Activated naive CD4-positive, alpha-beta T cell treated with anti-CD3 and anti-CD28 coated beads, Interleukin-2, amount 10 ng/mL, durations not matched to agents 7 days and 5 days (primary cell): ENCODE measurements at regions not wholly inside any gene's neighbourhood (a gene's known extent, or its start where the extent isn't known, plus 50 kb on each side); places are given as distances from the start of the nearest gene placed in this dataset.

ENCODE experiments used
- CTCF ChIA-PET: fragments of 350-600 bp; sonication (Branson Sonifier 250); formaldehyde crosslinking; loops from one replicate; lab custom pipeline; 2021; ENCODE audit warnings: antibody characterized with exemption; lab: Charles Lee
- DNase-seq: peaks from one replicate; pipeline ENCODE4 v3.0.0-alpha.2; 2020
- H3K27ac Mint-ChIP-seq: one replicate; pipeline ENCODE4 v1.8.0; 2021; ENCODE audit warnings: mild to moderate bottlenecking, moderate library complexity, mixed read lengths
- H3K27me3 Mint-ChIP-seq: one replicate; pipeline ENCODE4 v1.8.0; 2021; ENCODE audit warnings: mild to moderate bottlenecking, mixed read lengths
- H3K36me3 Mint-ChIP-seq: one replicate; pipeline ENCODE4 v1.8.0; 2021; ENCODE audit warnings: mixed read lengths
- H3K4me1 Mint-ChIP-seq: one replicate; pipeline ENCODE4 v1.8.0; 2021; ENCODE audit warnings: mixed read lengths
- H3K4me3 Mint-ChIP-seq: one replicate; pipeline ENCODE4 v1.8.0; 2021; ENCODE audit warnings: mild to moderate bottlenecking, moderate library complexity, mixed read lengths
- H3K9me3 Mint-ChIP-seq: one replicate; pipeline ENCODE4 v1.8.0; 2021; ENCODE audit warnings: mixed read lengths

DNA sequence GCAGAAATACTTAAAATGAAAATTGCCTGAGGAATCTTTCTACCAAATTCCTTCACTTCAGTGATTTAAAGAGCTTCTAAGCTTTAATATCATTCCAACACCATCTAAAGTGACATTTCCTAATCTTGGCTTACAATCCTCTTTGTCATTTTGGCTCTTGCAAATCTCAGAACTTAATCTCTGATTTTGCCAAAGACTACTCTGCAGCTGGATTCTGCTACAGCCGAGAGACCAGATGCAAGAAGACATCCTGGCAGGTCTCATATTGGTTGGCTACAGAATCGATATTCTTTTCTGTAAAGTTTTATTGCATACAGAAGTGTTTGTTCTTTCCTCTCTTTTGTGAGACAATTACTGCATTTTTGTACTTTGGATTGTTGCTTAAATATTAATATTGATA, 716.5 kb upstream of the LRATD1 start:
- no peak overlapping the region for H3K27ac Mint-ChIP-seq

DNA sequence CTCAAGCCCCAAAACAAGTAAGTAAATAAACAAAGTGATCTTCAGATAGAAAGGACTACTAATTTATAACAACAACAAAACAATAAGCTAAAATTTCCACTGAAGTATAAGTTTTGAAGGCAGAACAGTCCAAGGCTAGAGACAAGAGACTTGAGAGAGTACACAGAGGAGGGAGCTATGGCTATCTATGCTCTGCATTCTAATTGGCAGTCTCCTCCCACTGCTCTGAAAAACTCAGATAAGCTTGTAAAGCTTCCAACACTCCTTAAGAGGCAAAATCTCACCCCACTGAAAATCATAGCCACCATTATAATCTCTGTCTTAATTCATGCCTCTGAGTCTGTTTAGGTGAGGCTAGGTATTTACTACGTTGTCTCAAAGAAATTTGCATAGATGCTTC, 714.6 kb upstream of the LRATD1 start:
- H3K27ac Mint-ChIP-seq: no peak overlapping the region
- CTCF ChIA-PET: no interaction called here
- DNase-seq: no peak
- no peak overlapping the region for H3K4me3 Mint-ChIP-seq
- no peaks in the 10 kb centered on the region for H3K4me1 Mint-ChIP-seq
- peaks cover 6% of the 10 kb centered on the region for H3K9me3 Mint-ChIP-seq
- no peaks in the 10 kb centered on the region for H3K36me3 Mint-ChIP-seq
- H3K27me3 Mint-ChIP-seq: no peaks in the 10 kb centered on the region

More for the DNA sequence above, 716.5 kb upstream of the LRATD1 start:
- DNase-seq: no peak
- Mint-ChIP-seq H3K27me3 (no peaks in the 10 kb centered on the region), H3K4me1 (no peaks in the 10 kb centered on the region), H3K4me3 (no peak overlapping the region), H3K36me3 (no peaks in the 10 kb centered on the region), H3K9me3 (peaks cover 6% of the 10 kb centered on the region)
- CTCF ChIA-PET: no interaction called here

DNA sequence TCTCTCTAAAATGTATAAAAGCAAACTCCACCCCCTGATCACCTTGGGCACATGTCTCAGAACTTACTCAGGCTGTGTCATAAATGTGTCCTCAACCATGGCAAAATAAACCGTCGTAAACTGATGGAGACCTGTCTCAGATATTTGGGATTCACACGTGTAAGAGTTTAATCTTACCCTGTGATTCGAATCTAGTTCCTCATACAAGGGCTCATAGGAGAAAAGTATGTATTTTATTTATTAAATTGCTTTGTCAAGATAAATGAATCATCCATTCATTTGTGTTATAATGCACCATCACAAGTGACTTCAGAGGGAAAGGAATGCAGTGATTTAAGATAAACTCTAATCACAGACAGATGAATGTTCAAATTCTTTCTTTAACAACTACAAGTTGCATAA, 712.5 kb upstream of the LRATD1 start:
- Mint-ChIP-seq H3K27ac (no peak overlapping the region), H3K4me1 (no peaks in the 10 kb centered on the region), H3K27me3 (no peaks in the 10 kb centered on the region), H3K9me3 (peaks cover 14% of the 10 kb centered on the region), H3K36me3 (no peaks in the 10 kb centered on the region), H3K4me3 (no peak overlapping the region)
- CTCF ChIA-PET: no interaction called here
- no peak for DNase-seq

DNA sequence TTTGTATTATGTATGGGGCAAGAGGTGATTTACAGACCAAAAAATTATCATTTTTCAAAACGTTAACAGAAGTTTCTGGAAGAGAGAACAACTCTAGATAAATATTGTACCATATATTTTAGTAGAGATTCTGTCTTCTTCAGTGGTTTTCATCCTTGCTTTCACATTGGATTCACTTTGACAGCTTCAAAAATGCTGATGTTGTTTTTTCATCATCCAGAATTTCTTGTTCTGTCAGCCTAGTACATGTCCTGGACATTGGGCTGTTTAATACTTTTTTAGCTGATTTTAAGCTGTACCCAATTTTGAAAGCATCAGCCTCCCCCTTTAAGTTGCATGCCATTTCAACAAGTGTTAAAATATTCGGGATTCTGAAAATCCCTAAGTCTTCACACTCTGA, 711.3 kb upstream of the LRATD1 start:
- Mint-ChIP-seq H3K9me3 (peaks cover 14% of the 10 kb centered on the region), H3K4me1 (no peaks in the 10 kb centered on the region), H3K36me3 (no peaks in the 10 kb centered on the region), H3K27me3 (no peaks in the 10 kb centered on the region), H3K27ac (no peak overlapping the region), H3K4me3 (no peak overlapping the region)
- CTCF ChIA-PET: no interaction called here
- no peak for DNase-seq

DNA sequence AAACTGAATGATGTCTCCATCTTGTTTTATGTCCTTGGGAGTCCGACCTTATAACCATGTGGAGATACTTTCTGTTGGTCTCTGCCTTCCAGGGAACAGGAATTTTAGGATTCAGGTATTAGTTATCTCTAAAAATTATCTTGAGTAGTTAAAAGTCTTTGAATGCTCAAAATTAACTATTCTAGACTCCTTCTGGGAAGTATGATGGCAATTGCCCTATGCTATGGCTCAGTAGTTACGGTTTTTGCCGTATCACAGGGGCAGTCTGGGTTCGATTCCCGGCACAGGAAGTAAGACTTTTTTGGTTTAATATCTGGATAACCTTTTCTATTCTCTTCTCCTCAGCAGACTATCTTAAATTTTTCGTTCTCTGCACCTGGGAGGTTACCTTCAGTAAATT, 708.7 kb upstream of the LRATD1 start:
- no peak overlapping the region for H3K4me3 Mint-ChIP-seq
- H3K9me3 Mint-ChIP-seq: peaks cover 15% of the 10 kb centered on the region
- no peak for DNase-seq
- H3K27me3 Mint-ChIP-seq: no peaks in the 10 kb centered on the region
- no peaks in the 10 kb centered on the region for H3K4me1 Mint-ChIP-seq
- H3K36me3 Mint-ChIP-seq: no peaks in the 10 kb centered on the region
- CTCF ChIA-PET: no interaction called here
- no peak overlapping the region for H3K27ac Mint-ChIP-seq

DNA sequence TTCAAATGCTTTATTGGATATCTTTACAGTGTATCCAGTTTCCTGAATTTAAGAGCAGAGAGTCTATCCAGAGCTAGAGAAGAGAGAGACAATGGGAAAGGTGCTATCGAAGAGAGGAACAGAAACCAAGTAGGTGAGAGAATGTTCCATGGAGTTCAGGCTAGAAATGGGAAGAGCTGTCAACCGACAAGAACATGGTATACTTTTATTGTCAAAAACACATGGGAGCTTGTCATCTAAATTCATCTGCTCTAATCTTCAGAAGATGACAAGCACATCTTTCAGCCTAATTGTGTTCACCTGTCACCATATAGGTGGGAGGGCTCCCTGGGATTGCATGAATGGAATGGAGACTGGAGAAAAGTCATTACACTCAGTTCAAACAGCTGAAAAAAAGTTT, 690.4 kb upstream of the LRATD1 start:
- no peaks in the 10 kb centered on the region for H3K36me3 Mint-ChIP-seq
- H3K4me1 Mint-ChIP-seq: no peaks in the 10 kb centered on the region
- no peaks in the 10 kb centered on the region for H3K27me3 Mint-ChIP-seq
- DNase-seq: no peak
- H3K4me3 Mint-ChIP-seq: no peak overlapping the region
- CTCF ChIA-PET: no interaction called here
- H3K9me3 Mint-ChIP-seq: peaks cover 6% of the 10 kb centered on the region
- no peak overlapping the region for H3K27ac Mint-ChIP-seq

DNA sequence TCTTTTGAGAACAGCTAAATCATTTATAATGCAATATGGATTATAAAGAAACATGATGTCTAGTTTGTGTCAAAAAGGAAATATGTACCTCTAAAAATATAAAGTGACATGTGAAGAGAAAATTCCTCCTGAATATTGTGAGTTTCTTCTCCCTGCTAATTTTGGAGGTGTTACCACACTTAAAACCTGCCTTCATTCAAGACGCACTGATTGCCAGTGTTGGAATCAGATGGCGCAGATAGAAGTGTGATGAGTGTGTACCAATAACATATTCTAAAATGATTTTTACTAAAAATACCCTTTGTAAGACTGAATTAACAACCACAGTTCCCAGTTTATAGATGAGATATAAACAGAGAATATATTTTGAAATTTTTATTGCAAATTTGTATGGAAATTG, 681.8 kb upstream of the LRATD1 start:
- Mint-ChIP-seq H3K27me3 (no peaks in the 10 kb centered on the region), H3K36me3 (no peaks in the 10 kb centered on the region), H3K4me1 (no peaks in the 10 kb centered on the region), H3K9me3 (peaks cover 9% of the 10 kb centered on the region), H3K27ac (no peak overlapping the region), H3K4me3 (no peak overlapping the region)
- DNase-seq: no peak
- CTCF ChIA-PET: no interaction called here

DNA sequence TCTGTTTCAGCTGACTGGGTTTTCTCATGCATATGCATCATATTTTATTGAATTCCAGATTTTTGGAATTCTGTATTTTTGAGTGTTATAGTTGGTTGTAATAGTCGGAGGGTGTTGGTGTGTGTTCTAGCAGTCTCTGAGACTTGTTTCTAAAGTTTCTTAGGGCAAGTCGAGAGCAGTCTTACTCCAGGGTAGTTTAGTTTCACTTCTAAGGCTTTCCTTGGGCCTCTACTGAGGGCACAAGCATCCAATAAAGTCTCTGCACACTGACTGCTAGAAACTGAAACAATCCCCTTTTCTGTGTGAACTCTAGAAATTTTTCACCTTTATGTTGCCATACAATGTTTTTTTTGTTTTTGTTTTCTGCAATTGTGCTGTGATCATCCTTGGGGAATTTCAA, 663.7 kb upstream of the LRATD1 start:
- Mint-ChIP-seq H3K9me3 (no peaks in the 10 kb centered on the region), H3K4me3 (no peak overlapping the region), H3K27ac (no peak overlapping the region), H3K27me3 (no peaks in the 10 kb centered on the region), H3K36me3 (no peaks in the 10 kb centered on the region), H3K4me1 (no peaks in the 10 kb centered on the region)
- DNase-seq: no peak
- CTCF ChIA-PET: no interaction called here

DNA sequence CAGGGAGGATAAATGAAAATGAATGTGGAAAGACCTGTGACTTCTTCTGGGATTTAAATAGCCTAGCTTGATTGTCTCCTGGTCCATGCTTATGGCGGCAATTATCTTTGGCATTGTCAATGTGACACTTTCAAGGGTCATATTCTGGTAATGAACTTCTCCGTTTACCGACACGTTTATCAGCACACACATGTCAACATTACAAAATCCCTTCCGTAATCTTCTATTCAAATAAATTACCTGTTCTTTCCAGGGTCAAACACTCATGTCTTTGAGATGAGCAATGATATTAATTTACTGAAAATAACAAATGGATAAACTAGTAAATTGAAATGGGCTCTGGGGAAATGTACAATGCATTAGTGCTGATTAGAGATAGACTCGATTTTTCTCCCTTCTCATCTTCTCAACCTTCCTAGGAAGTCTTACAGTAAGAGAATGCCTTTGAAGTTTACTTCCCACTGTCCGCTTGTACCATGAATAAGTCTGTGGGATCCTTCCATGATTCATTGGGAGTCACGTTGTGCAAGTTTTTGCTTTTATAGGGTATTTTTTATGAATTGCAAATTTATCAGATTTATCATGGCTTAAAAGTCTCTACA, 646.3 kb upstream of the LRATD1 start:
- no peak overlapping the region for H3K27ac Mint-ChIP-seq
- DNase-seq: no peak
- no peaks in the 10 kb centered on the region for H3K4me1 Mint-ChIP-seq
- no peaks in the 10 kb centered on the region for H3K36me3 Mint-ChIP-seq
- CTCF ChIA-PET: no interaction called here
- H3K4me3 Mint-ChIP-seq: no peak overlapping the region
- H3K27me3 Mint-ChIP-seq: no peaks in the 10 kb centered on the region
- peaks cover 13% of the 10 kb centered on the region for H3K9me3 Mint-ChIP-seq

DNA sequence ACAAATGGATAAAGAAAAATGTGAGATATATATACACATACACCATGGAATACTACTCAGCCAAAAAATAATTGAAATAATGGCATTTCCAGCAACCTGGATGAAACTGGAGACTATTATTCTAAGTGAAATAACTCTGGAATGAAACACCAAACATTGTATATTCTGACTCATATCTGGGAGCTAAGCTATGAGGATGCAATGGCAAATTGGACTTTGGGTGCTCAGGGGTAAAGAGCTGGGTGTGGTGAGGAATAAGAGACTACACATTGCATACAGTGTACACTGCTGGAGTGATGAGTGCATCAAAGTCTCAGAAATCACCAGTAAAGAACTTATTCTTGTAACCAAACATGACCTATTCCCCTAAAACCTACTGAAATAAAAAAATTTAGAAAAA, 636.0 kb upstream of the LRATD1 start:
- Mint-ChIP-seq H3K27ac (no peak overlapping the region), H3K27me3 (no peaks in the 10 kb centered on the region), H3K36me3 (no peaks in the 10 kb centered on the region), H3K4me3 (no peak overlapping the region), H3K4me1 (no peaks in the 10 kb centered on the region), H3K9me3 (peaks cover 15% of the 10 kb centered on the region)
- CTCF ChIA-PET: no interaction called here
- no peak for DNase-seq

DNA sequence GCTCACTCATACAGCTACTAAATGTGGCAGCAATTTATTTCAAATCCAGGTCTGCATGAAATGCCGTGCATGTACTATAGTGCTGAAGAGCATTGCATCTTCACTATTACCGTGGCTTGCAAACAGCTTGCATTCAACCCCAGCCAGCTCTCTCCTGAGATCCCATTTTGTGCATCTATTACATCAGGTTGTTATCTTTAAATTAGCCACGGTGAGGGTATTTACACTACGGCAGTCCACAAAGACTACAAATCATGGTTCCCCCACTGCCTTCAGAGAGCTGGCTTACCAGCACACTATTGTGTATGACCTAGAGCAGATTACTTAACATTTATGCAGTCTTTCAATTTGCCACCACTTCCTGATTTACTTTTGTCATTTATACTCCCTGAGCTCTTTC, 621.3 kb upstream of the LRATD1 start:
- Mint-ChIP-seq H3K27ac (no peak overlapping the region), H3K9me3 (peaks cover 12% of the 10 kb centered on the region), H3K4me3 (no peak overlapping the region), H3K4me1 (no peaks in the 10 kb centered on the region), H3K36me3 (no peaks in the 10 kb centered on the region), H3K27me3 (no peaks in the 10 kb centered on the region)
- CTCF ChIA-PET: no interaction called here
- no peak for DNase-seq

DNA sequence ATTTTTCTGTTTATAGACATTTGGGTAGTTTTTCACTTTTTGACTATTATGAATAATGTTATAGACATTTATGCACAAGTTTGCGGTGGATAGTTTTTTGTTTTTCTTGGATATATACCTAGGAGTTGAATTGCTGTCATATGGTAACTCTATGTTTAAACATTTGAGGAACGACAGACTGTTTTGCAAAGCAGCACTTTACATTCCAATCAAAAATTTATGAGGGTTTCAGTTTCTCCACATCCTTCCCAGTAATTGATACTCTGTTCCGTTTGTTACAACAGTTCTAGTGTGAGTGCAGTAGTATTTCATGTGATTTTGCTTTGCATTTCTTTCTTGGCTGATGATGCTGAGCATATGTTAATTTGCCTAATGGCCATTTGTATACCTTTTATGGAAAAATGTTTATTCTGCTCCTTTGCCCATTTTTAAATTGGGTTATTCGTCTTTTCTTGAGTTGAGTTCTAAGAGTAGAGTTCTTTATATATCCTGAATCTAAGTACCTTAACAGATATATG, 617.3 kb upstream of the LRATD1 start:
- Mint-ChIP-seq H3K27ac (no peak overlapping the region), H3K4me3 (no peak overlapping the region), H3K9me3 (peaks cover 8% of the 10 kb centered on the region), H3K27me3 (no peaks in the 10 kb centered on the region), H3K4me1 (no peaks in the 10 kb centered on the region), H3K36me3 (no peaks in the 10 kb centered on the region)
- CTCF ChIA-PET: no interaction called here
- no peak for DNase-seq

DNA sequence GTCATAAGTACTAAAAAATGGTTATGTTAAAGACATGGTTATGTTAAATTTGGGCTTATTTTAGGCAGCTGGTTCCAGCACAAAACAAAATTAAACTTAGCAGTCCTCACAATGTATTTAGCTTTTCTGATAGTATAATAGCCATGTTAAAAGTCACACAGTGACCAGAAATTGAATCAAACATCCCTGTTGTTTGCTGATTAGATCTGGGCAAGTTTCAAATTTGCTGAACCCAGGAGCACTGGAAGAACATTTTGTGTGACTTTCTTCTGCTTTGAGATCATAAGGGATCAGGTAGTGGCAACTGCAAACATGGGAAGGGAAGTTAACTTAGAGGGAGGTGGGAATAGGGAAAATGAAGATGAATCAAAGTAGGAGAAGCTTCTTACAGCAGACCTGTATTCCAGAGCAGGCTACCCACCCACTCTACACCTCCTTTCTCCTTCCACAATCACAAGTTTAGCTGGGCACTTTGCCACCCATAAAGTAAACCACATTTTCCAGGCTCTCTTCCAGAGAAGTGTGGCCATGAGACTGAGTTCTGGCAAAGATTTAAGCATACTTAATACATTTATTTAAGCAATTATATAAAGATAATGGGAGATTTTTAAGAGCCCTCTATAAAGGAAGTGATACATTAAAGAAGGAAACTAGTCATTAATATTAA, 616.1 kb upstream of the LRATD1 start:
- DNase-seq: no peak
- Mint-ChIP-seq H3K9me3 (peaks cover 10% of the 10 kb centered on the region), H3K36me3 (no peaks in the 10 kb centered on the region), H3K27ac (no peak overlapping the region), H3K4me1 (no peaks in the 10 kb centered on the region), H3K27me3 (no peaks in the 10 kb centered on the region), H3K4me3 (no peak overlapping the region)
- CTCF ChIA-PET: no interaction called here

DNA sequence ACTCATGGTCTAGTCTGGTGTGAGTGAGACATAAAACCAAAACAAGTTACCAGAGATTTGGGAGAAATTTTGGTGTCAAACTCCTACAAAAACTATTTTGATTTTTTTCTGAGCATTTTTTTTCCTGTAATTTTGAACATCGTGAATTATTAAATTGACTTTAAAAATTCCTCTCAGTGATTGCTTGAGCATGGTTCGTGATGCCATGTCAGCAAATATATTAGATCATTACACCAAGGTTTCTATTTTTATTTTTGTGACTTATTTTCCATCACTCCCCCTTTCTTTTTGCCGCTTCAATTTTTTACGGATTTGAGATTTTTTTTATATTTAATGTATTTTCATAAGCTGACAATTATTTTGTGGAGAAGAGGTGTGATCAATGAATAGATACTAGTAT, 613.9 kb upstream of the LRATD1 start:
- H3K27me3 Mint-ChIP-seq: no peaks in the 10 kb centered on the region
- no peak overlapping the region for H3K4me3 Mint-ChIP-seq
- no peak overlapping the region for H3K27ac Mint-ChIP-seq
- peaks cover 12% of the 10 kb centered on the region for H3K9me3 Mint-ChIP-seq
- no peaks in the 10 kb centered on the region for H3K4me1 Mint-ChIP-seq
- CTCF ChIA-PET: no interaction called here
- no peaks in the 10 kb centered on the region for H3K36me3 Mint-ChIP-seq
- no peak for DNase-seq

DNA sequence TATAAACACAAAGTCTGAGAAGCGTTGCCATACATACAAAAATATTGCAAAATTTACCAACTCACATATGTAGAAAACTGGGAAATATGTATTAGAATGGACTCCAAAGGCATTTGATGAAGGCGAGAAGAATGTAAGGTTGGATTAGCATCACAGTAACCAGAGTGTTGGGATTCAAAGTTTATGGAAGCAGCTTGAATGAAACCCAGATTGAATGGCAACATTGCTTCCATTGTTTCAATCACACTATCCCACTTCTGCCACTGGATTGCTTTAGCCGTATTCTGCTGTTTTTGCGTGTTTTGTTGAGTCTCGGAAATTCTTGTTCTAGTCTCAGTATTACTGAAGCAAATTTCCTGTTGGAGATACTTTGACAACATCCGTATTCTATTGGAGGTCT, 609.0 kb upstream of the LRATD1 start:
- Mint-ChIP-seq H3K4me3 (no peak overlapping the region), H3K4me1 (no peaks in the 10 kb centered on the region), H3K9me3 (peaks cover 6% of the 10 kb centered on the region), H3K36me3 (no peaks in the 10 kb centered on the region), H3K27ac (no peak overlapping the region), H3K27me3 (no peaks in the 10 kb centered on the region)
- no peak for DNase-seq
- CTCF ChIA-PET: no interaction called here
